ENCODE measurements at regions not wholly inside any gene's neighbourhood (a gene's known extent, or its start where the extent isn't known, plus 50 kb on each side); places are given as distances from the start of the nearest gene placed in this dataset.

- no peak for TF ChIP-seq CTCF (IDR thresholded peaks at IDR 0.05; ENCODE audit: insufficient read depth, low read depth, low read length, missing control alignments)
- no peak for DNase-seq (ENCODE audit: low read depth)
Measured at GRCh38 chr7:69199661-69200060, 398.6 kb upstream of the AUTS2 start.

GRCh38 chr7:69203871-69204270 is 394.4 kb upstream of the AUTS2 start:
- TF ChIP-seq CTCF (IDR thresholded peaks at IDR 0.05; ENCODE audit: insufficient read depth, low read depth, low read length, missing control alignments) = no peak
- H3K4me3 ChIP-seq (ENCODE audit: low read depth, low read length) = no peak overlapping the region

More at GRCh38 chr7:69199661-69200060, 398.6 kb upstream of the AUTS2 start:
- H3K4me3 ChIP-seq (ENCODE audit: low read depth, low read length) = no peak overlapping the region

GRCh38 chr7:69204943-69205342 is 393.3 kb upstream of the AUTS2 start:
- no peak for TF ChIP-seq CTCF (IDR thresholded peaks at IDR 0.05; ENCODE audit: insufficient read depth, low read depth, low read length, missing control alignments)
- no peak overlapping the region for H3K4me3 ChIP-seq (ENCODE audit: low read depth, low read length)
- DNase-seq (ENCODE audit: low read depth) = no peak

More at GRCh38 chr7:69203871-69204270, 394.4 kb upstream of the AUTS2 start:
- DNase-seq (ENCODE audit: low read depth) = no peak

GRCh38 chr7:69205581-69205980 is 392.7 kb upstream of the AUTS2 start:
- H3K4me3 ChIP-seq (ENCODE audit: low read depth, low read length) = no peak overlapping the region
- no peak for DNase-seq (ENCODE audit: low read depth)
- TF ChIP-seq CTCF (IDR thresholded peaks at IDR 0.05; ENCODE audit: insufficient read depth, low read depth, low read length, missing control alignments) = no peak

- no peak for TF ChIP-seq CTCF (IDR thresholded peaks at IDR 0.05; ENCODE audit: insufficient read depth, low read depth, low read length, missing control alignments)
- no peak for DNase-seq (ENCODE audit: low read depth)
- H3K4me3 ChIP-seq (ENCODE audit: low read depth, low read length) = no peak overlapping the region
Measured at GRCh38 chr7:69208276-69208675, 390.0 kb upstream of the AUTS2 start.

- no peak for TF ChIP-seq CTCF (IDR thresholded peaks at IDR 0.05; ENCODE audit: insufficient read depth, low read depth, low read length, missing control alignments)
- no peak overlapping the region for H3K4me3 ChIP-seq (ENCODE audit: low read depth, low read length)
- DNase-seq (ENCODE audit: low read depth) = peak; percentile 80
Measured at GRCh38 chr7:69208848-69209247, 389.4 kb upstream of the AUTS2 start.

GRCh38 chr7:69211336-69211735 is 386.9 kb upstream of the AUTS2 start:
- TF ChIP-seq CTCF (IDR thresholded peaks at IDR 0.05; ENCODE audit: insufficient read depth, low read depth, low read length, missing control alignments) = no peak
- H3K4me3 ChIP-seq (ENCODE audit: low read depth, low read length) = no peak overlapping the region
- no peak for DNase-seq (ENCODE audit: low read depth)

Data from GM12865 (cell line).